ENCODE measurements at regions not wholly inside any gene's neighbourhood (a gene's known extent, or its start where the extent isn't known, plus 50 kb on each side); places are given as distances from the start of the nearest gene placed in this dataset.

DNA sequence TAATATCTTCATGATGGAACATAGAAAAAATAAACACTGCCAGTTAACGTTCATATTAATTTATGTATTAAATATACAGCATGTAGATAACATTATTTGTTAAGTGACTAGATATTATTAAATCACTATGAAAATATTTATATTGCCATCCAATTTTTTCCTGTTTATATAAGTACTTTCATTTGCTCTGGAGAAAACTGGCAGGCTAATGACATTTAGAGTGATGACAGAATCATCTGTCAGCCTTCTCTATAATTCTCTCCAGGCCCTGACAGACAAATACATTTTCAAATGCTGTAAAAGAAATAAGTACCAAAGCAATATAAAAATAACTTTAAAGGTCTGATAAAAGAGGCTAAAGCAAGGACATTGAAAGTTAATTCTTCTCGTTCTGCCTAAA is 2556.7 kb upstream of the PCDH20 start:
- Histone ChIP-seq H3T11ph (ENCODE audit: low read length) (no peak overlapping the region), H3K4ac (ENCODE audit: low read depth, low read length) (no peak overlapping the region), H2BK120ac (ENCODE audit: low read depth, low read length, poor library complexity, severe bottlenecking) (no peak overlapping the region), H3K9me3 (ENCODE audit: control insufficient read depth, low read depth, low read length) (no peaks in the 10 kb centered on the region), H3K23ac (ENCODE audit: insufficient read length, low read depth, low read length) (no peak overlapping the region), H3K14ac (ENCODE audit: insufficient read depth, low read length) (no peak overlapping the region), H2BK15ac (ENCODE audit: low read depth, low read length) (no peak overlapping the region), H3K18ac (ENCODE audit: insufficient read length, low read depth, low read length) (no peak overlapping the region), H3K27me3 (ENCODE audit: insufficient read depth, low read length) (no peaks in the 10 kb centered on the region), H4K20me1 (ENCODE audit: control insufficient read depth, insufficient read depth, insufficient read length) (no peaks in the 10 kb centered on the region), H3K4me1 (ENCODE audit: insufficient read depth, low read length) (no peaks in the 10 kb centered on the region), H3K9ac (ENCODE audit: extremely low read depth, insufficient read length, low read length) (no peak overlapping the region), H3K27ac (ENCODE audit: insufficient read length, low read depth, low read length) (no peak overlapping the region), H2BK12ac (ENCODE audit: insufficient read length, low read depth, low read length) (no peak overlapping the region), H3K4me2 (ENCODE audit: insufficient read depth, insufficient read length, low read length) (no peak overlapping the region), H4K91ac (ENCODE audit: insufficient read length, low read depth, low read length) (no peak overlapping the region), H3K56ac (ENCODE audit: insufficient read length, low read depth, low read length) (no peak overlapping the region), H4K8ac (replicated peaks; ENCODE audit: insufficient read length, low read depth, low read length) (no peak overlapping the region), H4K5ac (ENCODE audit: insufficient read length, low read depth, low read length) (no peak overlapping the region), H2AK5ac (ENCODE audit: insufficient read length, low read length) (no peak overlapping the region), H3K79me1 (ENCODE audit: insufficient read depth, low read depth, low read length, poor library complexity, severe bottlenecking) (no peaks in the 10 kb centered on the region), H2BK20ac (ENCODE audit: low read depth, low read length, poor library complexity, severe bottlenecking) (no peak overlapping the region), H2BK5ac (ENCODE audit: insufficient read length, low read length) (no peak overlapping the region), H3K79me2 (ENCODE audit: insufficient read depth, low read length) (no peaks in the 10 kb centered on the region), H3K23me2 (ENCODE audit: insufficient read length, low read depth, low read length, poor library complexity, severe bottlenecking) (no peaks in the 10 kb centered on the region), H2AFZ (ENCODE audit: low read length) (no peak overlapping the region)
- Mint-ChIP-seq H3K27me3 (ENCODE audit: low read depth) (no peaks in the 10 kb centered on the region), H3K4me3 (no peak overlapping the region), H3K9me3 (no peaks in the 10 kb centered on the region), H3K36me3 (ENCODE audit: insufficient read depth in 1 of 3, low read depth in 3 of 3) (no peaks in the 10 kb centered on the region), H3K4me1 (no peaks in the 10 kb centered on the region), H3K27ac (no peak overlapping the region)
- TF ChIP-seq, protein P1, sequence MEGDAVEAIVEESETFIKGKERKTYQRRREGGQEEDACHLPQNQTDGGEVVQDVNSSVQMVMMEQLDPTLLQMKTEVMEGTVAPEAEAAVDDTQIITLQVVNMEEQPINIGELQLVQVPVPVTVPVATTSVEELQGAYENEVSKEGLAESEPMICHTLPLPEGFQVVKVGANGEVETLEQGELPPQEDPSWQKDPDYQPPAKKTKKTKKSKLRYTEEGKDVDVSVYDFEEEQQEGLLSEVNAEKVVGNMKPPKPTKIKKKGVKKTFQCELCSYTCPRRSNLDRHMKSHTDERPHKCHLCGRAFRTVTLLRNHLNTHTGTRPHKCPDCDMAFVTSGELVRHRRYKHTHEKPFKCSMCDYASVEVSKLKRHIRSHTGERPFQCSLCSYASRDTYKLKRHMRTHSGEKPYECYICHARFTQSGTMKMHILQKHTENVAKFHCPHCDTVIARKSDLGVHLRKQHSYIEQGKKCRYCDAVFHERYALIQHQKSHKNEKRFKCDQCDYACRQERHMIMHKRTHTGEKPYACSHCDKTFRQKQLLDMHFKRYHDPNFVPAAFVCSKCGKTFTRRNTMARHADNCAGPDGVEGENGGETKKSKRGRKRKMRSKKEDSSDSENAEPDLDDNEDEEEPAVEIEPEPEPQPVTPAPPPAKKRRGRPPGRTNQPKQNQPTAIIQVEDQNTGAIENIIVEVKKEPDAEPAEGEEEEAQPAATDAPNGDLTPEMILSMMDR (conservative IDR thresholded peaks at IDR 0.05): no peak
- no peak for DNase-seq
- no CpG with 5 or more reads among the region's 2 CpGs for WGBS (ENCODE audit: extremely low coverage, insufficient read length, low lambda C conversion rate)
